NCI-H2196 (cell line): ENCODE measurements at regions not wholly inside any gene's neighbourhood (a gene's known extent, or its start where the extent isn't known, plus 50 kb on each side); places are given as distances from the start of the nearest gene placed in this dataset.

Experiments
- DNase-seq: peaks from one replicate; lab custom pipeline; 2025; ENCODE audit not compliant: unreplicated experiment; lab: John Stamatoyannopoulos, UW

GRCh38 chr10:90179696-90180407, 478.5 kb downstream of the KIF20B start:
- no peak for DNase-seq

- no peak for DNase-seq
Measured at GRCh38 chr10:90180886-90181691, 479.7 kb downstream of the KIF20B start.

- no peak for DNase-seq
Measured at GRCh38 chr10:90192825-90193224, 491.4 kb downstream of the KIF20B start.

GRCh38 chr10:90193240-90193985, 492.0 kb downstream of the KIF20B start:
- no peak for DNase-seq

GRCh38 chr10:90195288-90195840, 494.0 kb downstream of the KIF20B start:
- DNase-seq, result no peak

GRCh38 chr10:90197766-90198165, 496.4 kb downstream of the KIF20B start:
- DNase-seq, result no peak

- no peak for DNase-seq
Measured at GRCh38 chr10:90199093-90199492, 497.7 kb downstream of the KIF20B start.

- no peak for DNase-seq
Measured at GRCh38 chr10:90199513-90199912, 498.1 kb downstream of the KIF20B start.

GRCh38 chr10:90204131-90204955, 503.0 kb downstream of the KIF20B start:
- DNase-seq, result no peak

GRCh38 chr10:90204956-90205314, 503.5 kb downstream of the KIF20B start:
- DNase-seq, result no peak

- DNase-seq, result no peak
Measured at GRCh38 chr10:90205340-90205739, 503.9 kb downstream of the KIF20B start.

GRCh38 chr10:90213346-90213745, 512.0 kb downstream of the KIF20B start:
- no peak for DNase-seq

- DNase-seq, result no peak
Measured at GRCh38 chr10:90218846-90219245, 517.5 kb downstream of the KIF20B start.

- no peak for DNase-seq
Measured at GRCh38 chr10:90222372-90222771, 521.0 kb downstream of the KIF20B start.

- no peak for DNase-seq
Measured at GRCh38 chr10:90222939-90223338, 521.5 kb downstream of the KIF20B start.

GRCh38 chr10:90224791-90225566, 523.6 kb downstream of the KIF20B start:
- DNase-seq, result no peak

GRCh38 chr10:90226517-90226916, 525.1 kb downstream of the KIF20B start:
- DNase-seq, result no peak

GRCh38 chr10:90227217-90227656, 525.8 kb downstream of the KIF20B start:
- no peak for DNase-seq

- no peak for DNase-seq
Measured at GRCh38 chr10:90227786-90228185, 526.4 kb downstream of the KIF20B start.

- DNase-seq, result no peak
Measured at GRCh38 chr10:90229486-90229885, 528.1 kb downstream of the KIF20B start.
